GM18520 (cell line): ENCODE measurements at regions not wholly inside any gene's neighbourhood (a gene's known extent, or its start where the extent isn't known, plus 50 kb on each side); places are given as distances from the start of the nearest gene placed in this dataset.
A peak's percentile ranks its signal among the peaks of the same experiment; 100 is the strongest.
"Not testable (repeated sequence)": the region's sequence is repeated elsewhere in the genome, so short reads cannot be mapped to it uniquely, and the experiment has no call there.

Experiments
- ATAC-seq: cut with Tn5 transposase; IDR thresholded peaks from one replicate; pipeline ENCODE4 v1.9.1; 2021; ENCODE audit not compliant: unreplicated experiment

DNA sequence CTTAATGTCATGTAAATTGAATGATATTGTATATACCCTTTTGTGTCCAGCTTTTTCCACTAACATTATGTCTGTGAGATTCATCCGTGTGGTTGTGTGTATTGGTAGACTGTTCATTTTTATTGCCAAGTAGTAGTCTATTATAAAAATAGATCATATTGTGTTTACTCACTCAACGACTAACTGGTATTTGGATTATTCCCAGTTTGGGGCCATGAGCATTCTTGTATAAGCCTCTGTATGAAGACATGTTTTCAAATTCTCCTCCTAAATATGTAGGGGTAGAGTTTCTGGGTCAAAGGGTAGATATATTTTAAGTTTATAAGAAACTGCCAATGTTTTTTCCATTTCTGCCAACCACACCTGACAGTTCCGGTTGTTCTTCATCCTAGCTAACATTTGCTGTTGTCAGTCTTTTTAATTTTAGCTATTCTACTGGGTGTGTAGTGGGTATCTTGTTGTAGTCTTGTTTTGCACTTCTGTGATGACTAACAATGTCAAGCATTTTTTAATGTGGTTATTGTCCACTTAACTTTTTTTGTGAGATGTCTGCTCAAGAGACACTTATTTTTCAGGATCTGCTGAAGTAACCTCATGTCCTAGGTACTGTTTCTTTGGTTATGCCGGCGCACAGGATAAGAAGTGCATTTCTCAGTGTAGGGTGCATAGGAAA, 93.2 kb downstream of the DACT1 start:
- no peak for ATAC-seq

DNA sequence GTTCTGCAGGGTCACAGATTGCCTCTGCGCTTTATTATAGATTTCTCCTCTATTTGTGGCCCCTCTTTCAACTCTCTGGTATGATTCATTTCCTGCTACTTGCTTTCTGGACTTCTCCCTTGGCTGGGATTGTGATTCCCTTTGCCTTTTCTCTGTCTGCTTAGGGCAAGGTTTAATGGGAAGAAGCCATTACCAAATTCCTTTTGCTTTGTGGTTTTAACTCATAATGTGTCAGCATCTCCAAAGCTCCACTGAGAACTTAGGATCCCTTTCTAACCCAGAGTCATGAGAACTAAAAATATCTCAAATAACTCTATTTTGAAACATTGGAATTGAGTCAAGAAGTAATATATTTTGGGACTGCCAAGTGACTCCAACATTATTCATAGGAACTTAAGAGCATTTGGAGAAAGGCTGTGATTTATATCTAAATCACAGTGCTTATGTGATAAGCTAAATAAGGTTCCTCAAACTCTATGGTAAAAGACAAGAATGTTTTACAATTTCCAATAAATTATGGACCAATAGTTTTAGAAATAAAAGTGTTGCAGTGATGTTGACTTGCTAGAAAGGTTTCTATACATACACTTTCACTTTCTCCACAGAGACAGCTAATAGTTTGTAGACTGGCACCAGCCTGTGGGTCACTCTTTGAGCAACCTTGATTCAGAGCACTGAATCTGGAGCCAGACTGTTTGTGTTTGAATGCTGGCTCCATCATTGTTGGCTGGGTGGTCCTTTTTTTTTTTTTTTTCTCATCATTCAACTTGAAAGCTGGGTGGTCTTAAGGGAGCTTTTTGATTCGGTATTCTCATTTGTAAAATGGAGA, 93.9 kb downstream of the DACT1 start:
- no peak for ATAC-seq

DNA sequence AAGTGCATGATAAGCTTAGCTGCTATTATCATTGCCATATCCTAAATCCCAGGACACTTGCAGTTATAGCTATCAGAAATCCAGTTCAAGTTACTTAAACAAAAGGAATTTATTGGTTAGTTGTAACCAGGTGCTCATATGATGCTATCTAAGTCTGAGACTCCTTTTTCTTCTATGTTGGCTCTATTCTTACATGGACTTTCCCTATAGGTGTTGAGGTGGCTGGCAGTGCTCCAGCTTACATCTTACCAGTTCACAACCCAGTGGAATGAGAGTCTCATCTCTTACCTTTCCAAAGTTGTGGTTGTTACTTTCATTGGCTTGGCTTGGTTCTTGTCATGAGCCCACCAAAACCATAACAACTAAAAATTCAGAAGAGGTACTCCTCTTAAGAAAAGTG, 94.6 kb downstream of the DACT1 start:
- ATAC-seq: no peak

DNA sequence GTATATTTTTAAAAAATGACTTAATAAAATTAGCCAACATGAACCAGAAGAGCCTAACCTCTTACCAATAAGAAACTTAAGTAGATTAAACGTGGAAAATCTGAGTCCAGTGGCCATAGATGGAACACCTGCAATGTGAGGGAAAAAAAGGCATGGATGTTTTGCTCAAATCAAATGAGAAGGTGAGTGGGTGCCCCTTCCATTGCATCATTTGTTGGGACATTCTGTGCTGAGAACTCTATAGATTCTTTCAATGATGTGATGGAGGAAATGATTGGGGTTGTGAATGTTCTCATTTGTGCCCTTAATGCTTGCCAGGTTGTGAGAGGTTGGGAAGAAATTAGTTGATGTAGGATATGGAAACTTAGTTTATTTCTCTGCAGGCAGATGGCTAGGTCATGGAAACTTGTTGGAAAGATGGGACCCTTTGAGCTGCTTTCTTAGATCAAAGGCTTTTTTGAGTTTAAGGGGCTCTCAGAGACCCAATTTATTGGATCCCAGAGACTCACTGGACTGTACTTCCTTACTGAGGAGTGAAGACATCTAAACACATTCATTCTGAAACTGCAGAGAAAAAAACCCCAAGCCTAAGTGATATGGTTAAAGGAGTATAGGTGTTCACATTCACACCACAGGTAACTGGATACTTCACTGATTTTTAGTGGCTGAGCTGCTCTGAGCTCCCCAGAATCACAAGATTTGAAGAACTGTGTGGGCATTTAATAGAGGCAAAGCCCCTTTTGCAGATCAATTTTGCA, 95.9 kb downstream of the DACT1 start:
- peak; percentile 61 for ATAC-seq

DNA sequence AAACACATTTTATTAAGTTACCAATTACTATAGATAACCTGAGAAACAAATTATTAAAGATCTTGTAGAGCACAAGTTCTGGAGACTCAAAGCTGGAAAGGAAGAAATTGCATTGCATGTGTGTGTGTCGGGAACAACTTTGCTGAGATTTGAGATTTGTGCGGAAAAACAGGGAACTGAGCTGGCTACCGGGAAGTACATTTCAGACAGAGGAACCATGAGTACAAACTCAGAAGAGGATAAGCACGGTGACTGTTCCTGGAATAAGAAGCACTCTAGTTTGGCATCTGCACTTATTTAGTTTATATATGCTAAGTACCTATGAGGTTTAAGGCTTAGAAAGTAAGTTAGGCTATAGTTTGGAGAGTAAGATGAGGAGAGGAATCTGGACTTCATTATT, 97.8 kb downstream of the DACT1 start:
- ATAC-seq: no peak

DNA sequence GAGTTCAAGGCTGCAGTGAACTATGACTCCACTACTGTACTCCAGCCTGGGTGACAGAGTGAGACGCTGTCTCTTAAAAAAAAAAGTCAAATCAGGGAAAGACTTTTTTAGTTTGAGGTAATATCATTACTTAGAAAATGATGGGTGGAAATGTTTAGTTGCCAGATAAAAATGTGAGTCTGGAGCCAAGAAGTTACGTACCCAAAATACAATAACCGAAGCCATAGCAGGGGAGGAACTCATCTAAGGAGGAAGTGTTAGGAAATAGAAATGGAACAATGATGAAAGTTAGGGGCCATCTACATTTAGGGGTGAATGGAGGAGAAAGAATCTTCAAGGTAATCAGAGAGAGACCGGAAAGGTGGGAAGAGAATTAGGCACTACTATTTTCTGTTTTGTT, 98.8 kb downstream of the DACT1 start:
- no peak for ATAC-seq

DNA sequence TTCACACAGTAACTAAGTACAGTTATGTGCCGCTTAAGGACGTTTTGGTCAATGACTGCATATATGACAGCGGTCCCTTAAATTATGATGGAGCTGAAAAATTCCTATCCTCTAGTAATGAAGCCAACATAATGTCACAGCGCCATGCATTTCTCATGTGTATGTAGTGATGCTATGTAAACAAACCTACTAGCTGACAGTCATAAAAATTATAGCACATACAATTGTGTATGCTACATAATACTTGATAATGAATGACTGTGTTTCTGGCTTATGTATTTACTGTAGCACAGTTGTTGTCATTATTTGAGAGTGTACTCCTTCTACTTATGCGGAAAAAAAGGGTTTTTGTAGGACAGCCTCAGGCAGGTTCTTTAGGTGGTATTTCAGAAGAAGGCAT, 99.7 kb downstream of the DACT1 start:
- ATAC-seq: no peak

DNA sequence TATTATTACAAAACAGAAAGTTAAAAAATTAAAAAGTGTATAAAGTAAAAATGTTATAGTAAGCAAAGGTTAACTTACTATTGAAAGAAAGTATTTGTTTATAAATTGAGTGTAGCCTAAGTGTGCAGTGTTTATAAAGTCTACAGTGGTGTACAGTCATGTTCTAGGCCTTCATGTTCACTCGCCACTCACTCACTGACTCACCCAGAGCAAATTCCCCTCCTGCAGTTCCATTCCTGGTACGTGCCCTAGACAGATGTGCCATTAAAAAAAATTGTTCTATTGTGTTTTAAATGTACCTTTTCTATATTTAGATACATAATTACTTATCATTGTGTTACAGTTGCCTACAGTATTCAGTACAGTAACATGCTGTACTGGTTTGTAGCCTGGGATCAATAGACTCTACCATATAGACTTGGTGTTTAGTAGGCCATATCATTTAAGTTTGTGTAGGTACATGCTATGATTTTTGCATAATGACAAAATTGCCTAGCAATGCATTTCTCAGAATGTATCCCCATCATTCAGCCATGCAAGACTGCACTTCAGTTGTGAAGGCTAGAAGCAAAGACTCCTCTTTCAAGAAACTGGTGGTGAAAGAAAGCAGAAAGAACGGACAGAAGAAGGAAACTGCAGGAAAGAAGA, 100.6 kb downstream of the DACT1 start:
- ATAC-seq: no peak

DNA sequence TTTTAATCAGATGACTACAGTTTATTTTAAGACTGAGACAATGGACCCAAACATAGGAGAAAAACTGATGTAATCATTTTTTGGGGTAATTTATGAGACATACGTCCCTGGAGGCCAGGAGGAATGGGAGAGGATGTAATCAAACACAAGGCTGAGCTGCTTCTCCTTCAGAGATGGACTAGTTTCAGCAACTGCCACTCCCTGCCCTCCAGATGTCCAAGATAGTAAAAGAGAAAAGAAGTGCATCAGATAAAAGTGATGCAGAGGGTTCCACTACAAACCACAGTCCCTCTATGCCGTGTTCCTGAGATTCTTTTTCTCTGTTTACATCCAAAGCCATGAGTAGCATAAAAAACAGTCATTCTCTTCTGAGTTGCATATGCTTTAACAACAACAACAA, 101.1 kb downstream of the DACT1 start:
- ATAC-seq: no peak

DNA sequence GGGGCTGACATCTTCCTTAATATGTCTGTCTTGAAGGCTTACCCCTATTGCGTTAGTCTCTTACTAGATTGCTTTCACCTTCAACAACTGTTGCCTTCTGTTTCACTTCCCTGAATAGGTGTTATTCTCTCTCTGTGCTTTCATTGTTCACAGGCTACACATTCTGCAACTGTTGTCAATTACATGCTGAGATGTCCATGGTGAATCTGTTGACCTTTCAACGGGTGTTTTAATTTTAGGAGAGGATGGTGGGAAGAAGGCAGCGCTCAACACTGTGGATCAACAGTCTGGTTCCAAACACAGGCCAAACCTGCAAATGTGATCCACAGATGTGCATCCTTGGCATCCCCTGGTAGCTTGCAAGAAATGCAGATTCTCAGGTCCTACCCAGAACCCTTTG, 101.9 kb downstream of the DACT1 start:
- ATAC-seq: peak; percentile 96

DNA sequence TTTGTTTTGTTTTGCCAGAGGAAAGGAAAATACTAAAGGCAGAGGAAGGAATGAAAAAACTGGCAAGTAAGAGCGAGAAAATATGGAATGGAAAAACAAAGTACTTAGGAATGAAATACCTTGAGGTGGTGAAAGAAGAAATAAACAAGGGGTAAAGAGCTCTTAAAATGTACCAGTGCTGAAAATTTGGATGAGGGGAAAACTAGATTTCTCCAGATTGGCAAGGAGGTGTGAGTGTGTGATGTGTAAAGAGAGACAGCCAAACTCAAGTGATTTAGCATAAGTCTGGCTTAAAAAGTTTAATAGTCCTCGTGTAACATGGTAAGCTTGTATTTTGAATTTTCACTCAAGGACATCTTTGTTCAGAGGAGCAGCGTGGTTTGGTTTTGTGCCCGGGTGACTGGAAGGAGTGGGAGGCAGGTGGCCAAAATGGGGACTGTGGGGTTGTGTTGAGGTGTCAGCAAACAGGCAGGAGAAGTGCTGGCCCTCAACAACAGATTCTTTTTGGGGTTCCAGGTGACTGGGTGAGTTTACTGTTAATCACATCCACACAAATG, 102.7 kb downstream of the DACT1 start:
- ATAC-seq: no peak

DNA sequence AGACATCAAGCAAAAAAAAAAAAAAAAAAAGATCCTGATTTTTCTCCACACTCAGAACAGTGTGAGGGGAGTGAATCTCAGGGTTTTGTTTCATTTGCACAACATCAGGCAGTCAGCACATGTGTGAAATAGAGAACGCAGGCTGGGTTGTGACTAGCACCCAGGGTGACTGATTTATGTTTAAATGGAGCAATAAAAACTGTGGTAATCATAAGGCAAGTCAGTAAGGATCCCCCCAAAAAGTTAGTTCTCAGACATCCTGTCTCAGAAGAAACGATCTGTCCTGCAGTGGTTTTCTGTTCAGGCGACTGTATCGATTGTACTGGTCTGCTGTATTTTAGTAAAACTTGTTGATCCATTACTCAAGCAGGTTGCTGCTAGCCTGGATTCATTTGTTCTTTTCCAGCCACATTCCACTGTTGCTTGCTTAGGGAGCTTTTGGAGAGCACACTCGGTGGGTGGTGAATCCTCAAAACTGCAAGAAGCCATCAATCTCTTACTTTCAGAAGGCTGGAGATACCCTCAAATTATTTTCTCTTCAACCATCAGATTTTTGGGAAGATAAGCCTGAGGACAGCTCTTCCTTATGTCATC, 107.1 kb downstream of the DACT1 start:
- no peak for ATAC-seq

DNA sequence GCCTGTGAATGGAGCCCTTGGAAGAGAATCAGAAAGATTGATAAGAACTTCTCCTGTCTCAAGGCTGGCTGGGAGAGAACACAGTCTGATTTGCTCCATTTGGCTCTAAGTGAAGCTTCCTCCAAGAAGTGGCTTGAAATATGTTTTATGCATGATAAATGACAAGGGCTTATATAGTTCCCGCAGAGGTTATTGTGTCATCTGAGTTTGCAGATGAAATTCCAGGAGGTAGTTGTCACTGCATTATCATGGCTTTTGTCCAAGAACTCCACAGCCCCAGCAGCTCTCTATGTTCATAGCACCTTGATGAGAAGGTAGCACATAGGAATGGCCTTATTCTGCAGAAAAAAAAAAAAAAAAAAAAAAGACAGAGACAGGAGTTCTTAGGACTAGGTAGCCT, 108.5 kb downstream of the DACT1 start:
- no peak for ATAC-seq

DNA sequence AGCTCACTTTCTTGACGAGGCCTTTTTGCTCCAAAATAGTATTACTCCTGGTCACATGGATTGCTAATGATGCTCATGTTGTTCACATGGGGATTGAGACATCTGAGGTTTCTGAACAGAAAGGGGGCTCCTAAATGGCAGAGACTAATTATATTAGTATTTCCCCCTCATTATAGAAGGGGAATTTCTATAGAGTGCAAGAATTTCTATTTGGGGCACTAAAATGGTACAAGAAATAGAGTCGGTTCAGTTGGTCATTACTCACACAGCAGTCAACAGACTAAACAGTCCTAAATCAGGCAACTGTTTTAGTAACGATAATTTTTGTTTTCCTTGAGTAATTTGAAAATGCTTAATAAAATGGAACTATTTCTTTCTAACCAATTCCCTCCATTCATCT, 108.9 kb downstream of the DACT1 start:
- ATAC-seq: no peak

DNA sequence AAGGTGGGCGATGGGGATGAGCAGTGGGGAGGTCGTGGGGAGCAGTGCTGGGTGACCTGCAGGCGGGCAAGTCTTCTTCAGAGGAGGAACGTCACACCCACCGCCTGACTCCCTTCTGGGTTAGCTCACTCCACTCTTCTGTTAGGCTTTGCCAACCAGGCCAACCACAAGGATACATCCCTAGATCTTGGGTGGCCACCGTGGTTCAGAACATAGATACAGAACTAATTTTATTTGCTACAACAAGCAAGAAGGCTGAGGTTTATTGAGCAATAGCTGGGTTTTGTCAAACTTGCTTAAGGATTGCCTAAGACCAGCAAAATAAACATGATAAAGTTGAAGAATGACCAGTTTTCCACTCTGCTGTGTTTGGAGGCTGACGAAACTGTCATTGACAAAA, 109.4 kb downstream of the DACT1 start:
- no peak for ATAC-seq

DNA sequence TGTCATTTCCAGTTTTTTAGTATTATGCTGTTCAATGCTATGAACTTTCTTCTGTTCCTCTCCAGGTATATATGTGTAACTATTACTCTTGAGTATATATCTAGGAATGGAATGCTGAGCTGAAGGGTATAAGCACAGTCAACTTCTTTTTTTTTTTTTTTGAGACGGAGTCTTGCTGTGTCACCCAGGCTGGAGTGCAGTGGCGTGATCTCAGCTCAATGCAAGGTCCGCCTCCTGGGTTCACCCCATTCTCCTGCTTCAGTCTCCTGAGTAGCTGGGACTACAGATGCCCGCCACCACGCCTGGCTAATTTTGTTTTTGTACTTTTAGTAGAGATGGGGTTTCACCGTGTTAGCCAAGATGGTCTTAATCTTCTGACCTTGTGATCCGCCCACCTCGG, 110.5 kb downstream of the DACT1 start:
- not testable (repeated sequence) for ATAC-seq

DNA sequence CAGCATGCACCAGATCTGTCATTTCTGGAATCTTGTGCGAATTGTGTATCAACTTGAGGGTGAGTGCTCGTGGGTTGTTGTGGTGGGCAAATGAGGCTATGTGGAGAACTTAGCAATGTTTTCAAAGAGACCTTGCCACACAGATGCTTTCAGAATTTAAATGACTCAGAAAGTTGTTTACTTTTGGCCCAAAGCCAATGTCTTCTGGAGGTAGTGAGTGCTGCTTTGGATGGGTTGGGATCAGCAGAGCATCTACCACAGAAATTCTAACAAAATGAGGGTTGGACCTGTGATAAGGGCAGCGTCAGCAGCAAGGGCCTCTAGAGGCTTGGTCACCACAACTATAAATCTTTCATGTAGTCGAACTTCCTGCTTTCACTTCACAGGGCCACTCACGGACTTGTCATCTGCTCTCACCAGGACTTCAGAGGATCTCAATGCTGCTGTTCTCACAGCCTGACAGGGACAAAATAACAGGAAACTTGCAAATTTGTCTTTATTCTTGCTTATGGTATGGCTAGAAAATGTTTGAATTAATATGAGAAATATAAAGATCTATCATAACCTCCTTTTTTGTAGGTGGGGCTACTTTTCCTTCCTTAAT, 111.4 kb downstream of the DACT1 start:
- ATAC-seq: peak; percentile 94

DNA sequence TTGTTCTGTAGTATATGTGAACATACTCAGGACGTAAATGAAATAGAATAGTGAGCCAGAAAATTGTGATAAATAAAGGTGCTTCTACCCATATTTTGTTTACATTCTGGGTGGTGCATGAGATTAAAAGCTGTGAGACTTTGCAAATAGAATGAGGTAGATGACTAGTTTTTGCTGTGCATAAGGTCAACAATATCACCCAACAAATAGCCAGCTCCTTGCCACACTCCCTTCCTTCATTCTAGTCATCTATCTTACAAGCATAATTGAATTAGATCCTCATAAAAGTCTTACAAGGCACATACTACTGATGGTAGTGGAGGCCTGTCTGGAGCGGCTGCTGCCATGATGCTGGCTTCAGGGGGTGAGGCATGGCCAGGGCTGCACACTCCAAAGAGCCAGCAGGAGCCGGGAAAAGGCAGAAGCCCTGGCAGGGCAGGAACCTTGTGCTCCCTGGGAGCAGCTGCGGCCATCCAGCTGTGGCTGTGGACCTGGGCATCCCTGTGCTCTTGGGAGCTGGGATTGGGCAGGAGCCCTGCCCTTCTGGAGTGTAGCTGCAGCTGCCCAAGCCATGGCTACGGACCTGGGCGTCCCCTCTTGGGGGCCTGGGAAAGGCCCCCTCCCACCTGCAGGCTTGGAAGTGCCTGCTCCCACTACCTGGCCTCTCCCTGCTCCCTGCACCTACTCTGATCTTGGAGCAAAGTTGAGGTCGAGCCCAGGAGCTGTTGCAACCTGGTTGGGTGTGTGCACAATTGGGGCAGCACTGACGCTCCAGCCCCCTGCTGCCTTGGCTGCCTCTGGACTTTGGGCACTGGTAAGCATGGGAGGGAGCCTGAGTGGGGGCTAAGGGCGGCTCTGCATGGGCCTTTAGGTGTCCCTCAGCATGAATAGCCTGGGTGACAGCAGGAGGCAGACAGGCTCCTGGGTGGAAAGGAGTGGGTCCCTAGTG, 112.8 kb downstream of the DACT1 start:
- ATAC-seq: no peak

DNA sequence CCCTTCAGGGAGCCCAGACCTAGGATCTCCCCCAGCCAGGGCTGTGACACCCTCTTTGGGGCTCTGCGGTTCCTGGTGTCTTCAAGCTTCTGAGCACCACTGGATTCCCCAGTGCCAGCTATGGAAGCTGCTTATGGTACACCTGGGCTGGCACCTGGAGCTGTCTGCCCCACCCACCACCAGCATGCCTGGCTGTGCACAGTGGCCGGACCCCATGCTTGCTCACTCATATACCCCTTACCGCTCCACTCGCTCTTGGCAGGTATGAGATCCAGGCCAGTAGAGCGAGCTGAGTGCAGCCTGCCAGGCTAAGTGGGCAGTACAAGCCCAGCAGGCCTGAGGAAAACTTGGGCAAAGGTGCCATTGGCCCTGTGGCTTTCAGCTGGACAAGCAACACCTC, 114.0 kb downstream of the DACT1 start:
- ATAC-seq: no peak
